ENCODE measurements at regions not wholly inside any gene's neighbourhood (a gene's known extent, or its start where the extent isn't known, plus 50 kb on each side); places are given as distances from the start of the nearest gene placed in this dataset.

DNA sequence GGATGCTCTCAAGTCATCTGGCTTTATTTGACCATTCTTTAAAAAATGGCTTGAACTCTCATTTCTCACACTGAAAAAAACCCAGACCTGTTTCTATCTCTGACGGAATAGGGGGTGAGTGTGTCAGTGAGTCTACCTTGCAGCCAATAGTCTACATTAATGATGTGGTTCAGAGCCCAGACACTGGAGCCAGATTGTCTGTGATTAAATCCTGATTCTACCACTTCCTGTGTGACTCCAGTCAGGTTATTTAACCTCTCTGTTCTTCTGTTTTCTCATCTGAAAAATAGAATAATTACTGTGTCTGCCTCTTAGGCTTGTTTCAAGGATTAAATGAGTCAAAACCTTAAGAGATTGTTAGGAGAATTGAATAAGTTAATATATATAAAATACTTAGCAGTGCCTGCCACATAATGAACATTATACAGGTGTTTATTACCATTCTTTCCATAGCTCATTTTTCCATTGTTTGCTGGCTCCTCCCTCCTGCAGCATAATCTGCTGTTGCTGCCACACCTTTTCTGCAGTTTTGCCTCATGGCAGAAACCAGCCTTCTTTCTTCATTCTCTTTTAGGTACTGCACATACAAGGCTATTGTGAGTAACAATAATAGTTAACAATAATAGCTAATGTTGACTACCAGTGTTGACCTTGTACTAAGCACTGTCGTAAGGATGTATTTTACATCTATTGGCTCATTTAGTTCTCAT, 157.6 kb upstream of the IVNS1ABP start:
- no peak overlapping the region for H4K8ac ChIP-seq (replicated peaks; ENCODE audit: insufficient read length, low read depth, low read length)
- H4K5ac ChIP-seq (ENCODE audit: insufficient read length, low read depth, low read length), result no peak overlapping the region
- H4K20me1 ChIP-seq (ENCODE audit: control insufficient read depth, insufficient read depth, insufficient read length), result no peaks in the 10 kb centered on the region
- no peak overlapping the region for H4K91ac ChIP-seq (ENCODE audit: insufficient read length, low read depth, low read length)
- H3K79me2 ChIP-seq (ENCODE audit: insufficient read depth, low read length), result no peaks in the 10 kb centered on the region
- no peaks in the 10 kb centered on the region for H3K23me2 ChIP-seq (ENCODE audit: insufficient read length, low read depth, low read length, poor library complexity, severe bottlenecking)
- H3K27me3 Mint-ChIP-seq (ENCODE audit: low read depth), result no peaks in the 10 kb centered on the region
- no peak overlapping the region for H2BK5ac ChIP-seq (ENCODE audit: insufficient read length, low read length)
- no peak overlapping the region for H2BK15ac ChIP-seq (ENCODE audit: low read depth, low read length)
- H2BK12ac ChIP-seq (ENCODE audit: insufficient read length, low read depth, low read length), result no peak overlapping the region
- H3K9me3 ChIP-seq (ENCODE audit: control insufficient read depth, low read depth, low read length), result no peaks in the 10 kb centered on the region
- H3K4ac ChIP-seq (ENCODE audit: low read depth, low read length), result no peak overlapping the region
- H3K9me3 Mint-ChIP-seq, result no peaks in the 10 kb centered on the region
- no peak overlapping the region for H2AFZ ChIP-seq (ENCODE audit: low read length)
- no peak overlapping the region for H2BK120ac ChIP-seq (ENCODE audit: low read depth, low read length, poor library complexity, severe bottlenecking)
- no CpG with 5 or more reads among the region's 2 CpGs for WGBS (ENCODE audit: extremely low coverage, insufficient read length, low lambda C conversion rate)
- H3K27ac Mint-ChIP-seq, result no peak overlapping the region
- H3K4me1 Mint-ChIP-seq, result peaks cover 1 to 3% of the 10 kb centered on the region in 2 experiments; a peak in 2 of 4 replicates
- no peak overlapping the region for H3T11ph ChIP-seq (ENCODE audit: low read length)
- no peak overlapping the region for H2AK5ac ChIP-seq (ENCODE audit: insufficient read length, low read length)
- H2BK20ac ChIP-seq (ENCODE audit: low read depth, low read length, poor library complexity, severe bottlenecking), result no peak overlapping the region
- no peak for DNase-seq
- H3K56ac ChIP-seq (ENCODE audit: insufficient read length, low read depth, low read length), result no peak overlapping the region
- H3K23ac ChIP-seq (ENCODE audit: insufficient read length, low read depth, low read length), result no peak overlapping the region
- no peak overlapping the region for H3K4me3 Mint-ChIP-seq
- no peak overlapping the region for H3K9ac ChIP-seq (ENCODE audit: extremely low read depth, insufficient read length, low read length)
- no peak overlapping the region for H3K4me2 ChIP-seq (ENCODE audit: insufficient read depth, insufficient read length, low read length)
- no peaks in the 10 kb centered on the region; a peak in 1 of 7 replicates for H3K36me3 Mint-ChIP-seq (ENCODE audit: insufficient read depth in 1 of 3, low read depth in 3 of 3)
- no peak overlapping the region for H3K18ac ChIP-seq (ENCODE audit: insufficient read length, low read depth, low read length)
- H3K27me3 ChIP-seq (ENCODE audit: insufficient read depth, low read length), result no peaks in the 10 kb centered on the region
- no peaks in the 10 kb centered on the region for H3K4me1 ChIP-seq (ENCODE audit: insufficient read depth, low read length)
- no peak overlapping the region for H3K27ac ChIP-seq (ENCODE audit: insufficient read length, low read depth, low read length)
- TF ChIP-seq, protein P1, sequence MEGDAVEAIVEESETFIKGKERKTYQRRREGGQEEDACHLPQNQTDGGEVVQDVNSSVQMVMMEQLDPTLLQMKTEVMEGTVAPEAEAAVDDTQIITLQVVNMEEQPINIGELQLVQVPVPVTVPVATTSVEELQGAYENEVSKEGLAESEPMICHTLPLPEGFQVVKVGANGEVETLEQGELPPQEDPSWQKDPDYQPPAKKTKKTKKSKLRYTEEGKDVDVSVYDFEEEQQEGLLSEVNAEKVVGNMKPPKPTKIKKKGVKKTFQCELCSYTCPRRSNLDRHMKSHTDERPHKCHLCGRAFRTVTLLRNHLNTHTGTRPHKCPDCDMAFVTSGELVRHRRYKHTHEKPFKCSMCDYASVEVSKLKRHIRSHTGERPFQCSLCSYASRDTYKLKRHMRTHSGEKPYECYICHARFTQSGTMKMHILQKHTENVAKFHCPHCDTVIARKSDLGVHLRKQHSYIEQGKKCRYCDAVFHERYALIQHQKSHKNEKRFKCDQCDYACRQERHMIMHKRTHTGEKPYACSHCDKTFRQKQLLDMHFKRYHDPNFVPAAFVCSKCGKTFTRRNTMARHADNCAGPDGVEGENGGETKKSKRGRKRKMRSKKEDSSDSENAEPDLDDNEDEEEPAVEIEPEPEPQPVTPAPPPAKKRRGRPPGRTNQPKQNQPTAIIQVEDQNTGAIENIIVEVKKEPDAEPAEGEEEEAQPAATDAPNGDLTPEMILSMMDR (conservative IDR thresholded peaks at IDR 0.05), result no peak
- no peak overlapping the region for H3K14ac ChIP-seq (ENCODE audit: insufficient read depth, low read length)
- no peaks in the 10 kb centered on the region for H3K79me1 ChIP-seq (ENCODE audit: insufficient read depth, low read depth, low read length, poor library complexity, severe bottlenecking)

Data from H9 (cell line).